ENCODE measurements at regions not wholly inside any gene's neighbourhood (a gene's known extent, or its start where the extent isn't known, plus 50 kb on each side); places are given as distances from the start of the nearest gene placed in this dataset.

- no peak overlapping the region for H3K4me3 ChIP-seq (replicated peaks; ENCODE audit: low read depth, low read length)
- no peak for DNase-seq (ENCODE audit: extremely low read depth, low read depth)
- TF ChIP-seq CTCF (IDR thresholded peaks at IDR 0.05; ENCODE audit: low read depth, low read length, missing control alignments), result no peak
These were observed 160.5 kb downstream of the BTG1 start for GRCh38 chr12:91985002-91985787.

- no peak for DNase-seq (ENCODE audit: extremely low read depth, low read depth)
- no peak for TF ChIP-seq CTCF (IDR thresholded peaks at IDR 0.05; ENCODE audit: low read depth, low read length, missing control alignments)
- no peak overlapping the region for H3K4me3 ChIP-seq (replicated peaks; ENCODE audit: low read depth, low read length)
These were observed 161.1 kb downstream of the BTG1 start for GRCh38 chr12:91984556-91984955.

DNA sequence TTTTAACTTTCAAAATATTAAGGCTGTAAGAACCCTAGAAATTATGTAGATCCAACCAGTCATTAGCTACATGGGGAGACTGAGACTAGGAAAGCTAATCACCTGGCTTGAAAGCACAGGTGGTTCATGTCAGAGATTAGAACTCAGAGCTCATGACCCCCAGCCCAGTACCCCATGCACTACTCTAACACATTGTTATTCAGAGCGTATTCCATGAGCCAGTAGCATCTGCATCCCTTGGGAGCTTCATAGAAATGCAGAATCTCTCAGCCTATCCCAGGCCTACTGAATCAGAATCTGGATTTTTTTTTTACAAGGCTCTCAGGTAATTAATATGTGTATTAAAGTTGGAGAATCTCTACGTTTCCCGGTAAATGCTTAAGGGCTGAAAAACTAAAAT is 161.7 kb downstream of the BTG1 start:
- DNase-seq (ENCODE audit: extremely low read depth, low read depth), result no peak
- TF ChIP-seq CTCF (IDR thresholded peaks at IDR 0.05; ENCODE audit: low read depth, low read length, missing control alignments), result no peak
- H3K4me3 ChIP-seq (replicated peaks; ENCODE audit: low read depth, low read length), result no peak overlapping the region

DNA sequence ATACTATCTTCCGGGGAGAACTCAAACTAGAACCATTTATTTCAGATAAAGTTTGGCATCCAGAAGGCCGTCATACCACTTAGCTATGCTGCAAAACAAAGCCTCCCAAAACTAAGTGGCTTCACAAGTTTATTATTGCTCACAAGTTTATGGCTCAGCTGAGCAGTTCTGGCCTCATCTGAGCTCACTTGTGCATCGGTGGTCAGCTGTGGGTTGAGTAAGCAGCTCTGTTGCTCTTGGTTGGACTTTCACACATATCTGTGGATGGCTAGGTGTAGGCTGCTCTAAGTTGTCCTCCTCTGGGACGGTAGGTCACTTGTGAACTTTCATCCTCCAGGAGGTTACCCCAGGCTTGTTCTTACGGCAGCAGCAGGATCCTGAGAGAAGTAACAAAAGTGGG is 162.7 kb downstream of the BTG1 start:
- H3K4me3 ChIP-seq (replicated peaks; ENCODE audit: low read depth, low read length), result no peak overlapping the region
- TF ChIP-seq CTCF (IDR thresholded peaks at IDR 0.05; ENCODE audit: low read depth, low read length, missing control alignments), result no peak
- DNase-seq (ENCODE audit: extremely low read depth, low read depth), result no peak

- H3K4me3 ChIP-seq (replicated peaks; ENCODE audit: low read depth, low read length), result no peak overlapping the region
- no peak for TF ChIP-seq CTCF (IDR thresholded peaks at IDR 0.05; ENCODE audit: low read depth, low read length, missing control alignments)
- no peak for DNase-seq (ENCODE audit: extremely low read depth, low read depth)
These were observed 165.2 kb downstream of the BTG1 start for GRCh38 chr12:91980389-91980821.

GRCh38 chr12:91978143-91978542 is 167.5 kb downstream of the BTG1 start:
- no peak for DNase-seq (ENCODE audit: extremely low read depth, low read depth)
- H3K4me3 ChIP-seq (replicated peaks; ENCODE audit: low read depth, low read length), result no peak overlapping the region
- TF ChIP-seq CTCF (IDR thresholded peaks at IDR 0.05; ENCODE audit: low read depth, low read length, missing control alignments), result no peak

DNA sequence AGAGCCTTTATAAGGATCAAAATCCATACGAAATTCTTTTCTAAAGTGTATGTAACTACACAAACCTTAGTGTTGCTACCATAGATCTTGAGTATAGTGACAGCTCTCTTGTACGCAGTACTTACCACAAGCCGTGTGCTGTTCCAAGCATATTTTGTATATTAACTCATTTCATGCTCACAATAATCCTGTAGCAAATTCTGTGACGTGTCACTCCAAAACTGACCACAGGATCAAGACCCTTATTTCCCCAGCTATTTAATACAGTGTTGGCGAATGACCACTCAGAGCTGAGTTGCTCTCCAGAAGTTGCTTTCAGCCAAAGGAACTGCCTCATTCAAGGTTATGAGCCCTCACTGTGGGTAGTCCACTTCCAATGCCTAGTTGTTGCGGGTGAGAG is 169.8 kb downstream of the BTG1 start:
- DNase-seq (ENCODE audit: extremely low read depth, low read depth), result no peak
- H3K4me3 ChIP-seq (replicated peaks; ENCODE audit: low read depth, low read length), result no peak overlapping the region
- no peak for TF ChIP-seq CTCF (IDR thresholded peaks at IDR 0.05; ENCODE audit: low read depth, low read length, missing control alignments)

Measured in HFF-Myc (cell line).